ENCODE measurements at regions not wholly inside any gene's neighbourhood (a gene's known extent, or its start where the extent isn't known, plus 50 kb on each side); places are given as distances from the start of the nearest gene placed in this dataset.

DNA sequence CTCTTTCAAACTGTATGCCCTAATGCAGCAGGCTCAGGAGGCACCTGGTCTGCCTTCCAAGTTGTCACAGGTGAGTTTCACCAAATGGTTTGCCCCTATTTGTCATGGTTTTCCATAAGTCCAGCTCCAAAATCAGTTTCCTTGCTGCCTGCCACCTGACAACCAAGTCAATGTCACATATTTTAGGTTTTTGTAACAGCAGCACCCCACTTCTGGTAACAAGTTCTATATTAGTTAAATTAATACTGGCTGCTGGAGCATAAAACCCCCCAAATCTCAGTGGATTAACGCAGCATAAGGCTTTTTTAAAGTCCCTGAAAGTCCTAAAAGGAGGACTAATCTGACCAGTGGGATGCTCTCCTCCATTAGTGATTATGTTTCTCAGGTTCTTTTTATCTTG lies 200.7 kb downstream of the RRAGC start:
- TF ChIP-seq CTCF (IDR thresholded peaks at IDR 0.05; ENCODE audit: low read length) (no peak), EZH2 (IDR thresholded peaks at IDR 0.05; ENCODE audit: borderline replicate concordance, low read length) (no peak)
- Histone ChIP-seq H3K36me3 (ENCODE audit: insufficient read depth, low read length) (no peaks in the 10 kb centered on the region), H3K9ac (ENCODE audit: low read length) (no peak overlapping the region), H3K4me3 (ENCODE audit: low read depth, low read length, poor library complexity, severe bottlenecking) (no peak overlapping the region), H3K9me3 (ENCODE audit: low read length) (no peaks in the 10 kb centered on the region), H3K79me2 (ENCODE audit: insufficient read depth, low read length) (no peaks in the 10 kb centered on the region), H3K27me3 (ENCODE audit: insufficient read depth, low read length) (no peaks in the 10 kb centered on the region), H3K4me2 (ENCODE audit: low read length) (no peak overlapping the region), H2AFZ (ENCODE audit: low read length) (no peak overlapping the region), H3K4me1 (ENCODE audit: insufficient read depth, low read length, severe bottlenecking) (no peaks in the 10 kb centered on the region), H4K20me1 (ENCODE audit: insufficient read depth, low read length) (no peaks in the 10 kb centered on the region), H3F3A (ENCODE audit: insufficient read depth, low read length) (no peaks in the 10 kb centered on the region), H3K27ac (ENCODE audit: low read depth, low read length, poor library complexity, severe bottlenecking) (no peak overlapping the region), H3K9me2 (ENCODE audit: low read depth, low read length) (no peaks in the 10 kb centered on the region)

- H3K9me3 ChIP-seq (ENCODE audit: low read length) = no peaks in the 10 kb centered on the region
- no peaks in the 10 kb centered on the region for H3K4me1 ChIP-seq (ENCODE audit: insufficient read depth, low read length, severe bottlenecking)
- no peak for TF ChIP-seq CTCF (IDR thresholded peaks at IDR 0.05; ENCODE audit: low read length)
- H4K20me1 ChIP-seq (ENCODE audit: insufficient read depth, low read length) = no peaks in the 10 kb centered on the region
- no peaks in the 10 kb centered on the region for H3K79me2 ChIP-seq (ENCODE audit: insufficient read depth, low read length)
- H3K9me2 ChIP-seq (ENCODE audit: low read depth, low read length) = no peaks in the 10 kb centered on the region
- H3K4me2 ChIP-seq (ENCODE audit: low read length) = no peak overlapping the region
- H3K36me3 ChIP-seq (ENCODE audit: insufficient read depth, low read length) = no peaks in the 10 kb centered on the region
- no peak overlapping the region for H3K9ac ChIP-seq (ENCODE audit: low read length)
- no peak overlapping the region for H2AFZ ChIP-seq (ENCODE audit: low read length)
- H3K27me3 ChIP-seq (ENCODE audit: insufficient read depth, low read length) = no peaks in the 10 kb centered on the region
- H3F3A ChIP-seq (ENCODE audit: insufficient read depth, low read length) = no peaks in the 10 kb centered on the region
- no peak overlapping the region for H3K4me3 ChIP-seq (ENCODE audit: low read depth, low read length, poor library complexity, severe bottlenecking)
- no peak overlapping the region for H3K27ac ChIP-seq (ENCODE audit: low read depth, low read length, poor library complexity, severe bottlenecking)
Observed at GRCh38 chr1:38657873-38658272, 201.7 kb downstream of the RRAGC start.

DNA sequence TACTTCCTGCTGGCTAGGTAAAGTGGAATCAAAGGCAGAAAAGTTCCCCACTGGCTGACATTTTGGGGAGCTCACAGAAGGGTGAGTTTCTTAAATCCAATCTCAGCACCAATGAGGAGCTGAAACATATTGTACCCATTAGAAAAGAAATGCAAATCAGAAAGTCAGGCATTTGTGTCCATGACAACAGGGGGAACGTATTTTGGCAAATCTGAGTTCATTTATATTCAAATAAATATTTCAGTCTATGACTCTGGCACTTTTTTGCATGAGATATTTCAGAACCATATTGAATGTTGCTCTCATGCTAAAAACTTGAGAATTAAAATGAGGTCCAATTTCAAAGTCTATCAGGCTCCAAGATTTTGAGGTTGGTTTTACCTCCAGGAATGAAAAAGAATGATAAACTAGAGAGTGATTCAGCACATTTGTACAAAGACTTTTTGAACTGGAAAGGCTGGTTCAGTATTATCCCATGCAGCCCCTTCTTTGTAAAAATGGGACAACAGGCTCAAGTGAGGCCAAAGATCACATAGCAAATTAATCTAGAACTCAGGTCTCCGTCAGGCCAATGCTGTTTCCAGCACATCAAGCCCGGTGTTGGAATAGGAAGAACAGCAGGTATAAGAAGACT lies 202.2 kb downstream of the RRAGC start:
- Histone ChIP-seq H3K9ac (ENCODE audit: low read length) (no peak overlapping the region), H2AFZ (ENCODE audit: low read length) (no peak overlapping the region)

DNA sequence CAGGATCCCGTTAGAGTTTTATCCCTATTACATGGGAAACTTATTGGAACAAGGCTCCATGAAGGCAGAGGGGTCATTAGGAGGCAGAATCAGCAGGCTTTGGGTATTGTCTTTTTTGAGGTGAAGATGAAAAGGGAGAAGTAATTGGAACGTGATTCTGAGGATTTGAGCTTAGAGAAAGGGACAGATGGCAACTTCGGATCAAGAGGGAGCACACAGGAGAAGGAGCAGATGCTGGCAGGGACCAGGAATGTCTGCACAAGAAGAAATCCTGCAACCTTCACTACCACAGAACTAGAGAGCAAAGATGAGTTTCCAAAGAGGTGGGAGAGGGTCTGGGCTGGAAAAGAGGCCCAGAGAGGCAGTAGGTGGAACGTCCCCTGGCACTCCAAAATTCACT lies 202.8 kb downstream of the RRAGC start:
- H3K27ac ChIP-seq (ENCODE audit: low read depth, low read length, poor library complexity, severe bottlenecking) = no peak overlapping the region
- no peaks in the 10 kb centered on the region for H3K36me3 ChIP-seq (ENCODE audit: insufficient read depth, low read length)
- no peaks in the 10 kb centered on the region for H3K27me3 ChIP-seq (ENCODE audit: insufficient read depth, low read length)
- H3K79me2 ChIP-seq (ENCODE audit: insufficient read depth, low read length) = no peaks in the 10 kb centered on the region
- H3K4me3 ChIP-seq (ENCODE audit: low read depth, low read length, poor library complexity, severe bottlenecking) = no peak overlapping the region
- no peak overlapping the region for H3K9ac ChIP-seq (ENCODE audit: low read length)
- TF ChIP-seq EZH2 (IDR thresholded peaks at IDR 0.05; ENCODE audit: borderline replicate concordance, low read length) = no peak
- no peaks in the 10 kb centered on the region for H4K20me1 ChIP-seq (ENCODE audit: insufficient read depth, low read length)
- no peaks in the 10 kb centered on the region for H3K9me2 ChIP-seq (ENCODE audit: low read depth, low read length)
- H3F3A ChIP-seq (ENCODE audit: insufficient read depth, low read length) = no peaks in the 10 kb centered on the region
- H3K4me1 ChIP-seq (ENCODE audit: insufficient read depth, low read length, severe bottlenecking) = no peaks in the 10 kb centered on the region
- no peak overlapping the region for H3K4me2 ChIP-seq (ENCODE audit: low read length)
- no peak overlapping the region for H2AFZ ChIP-seq (ENCODE audit: low read length)
- no peaks in the 10 kb centered on the region for H3K9me3 ChIP-seq (ENCODE audit: low read length)

More for the DNA sequence above, 202.2 kb downstream of the RRAGC start:
- no peak for TF ChIP-seq EZH2 (IDR thresholded peaks at IDR 0.05; ENCODE audit: borderline replicate concordance, low read length)
- Histone ChIP-seq H3K27ac (ENCODE audit: low read depth, low read length, poor library complexity, severe bottlenecking) (no peak overlapping the region), H3K9me3 (ENCODE audit: low read length) (no peaks in the 10 kb centered on the region), H3K4me1 (ENCODE audit: insufficient read depth, low read length, severe bottlenecking) (no peaks in the 10 kb centered on the region), H3K4me3 (ENCODE audit: low read depth, low read length, poor library complexity, severe bottlenecking) (no peak overlapping the region), H3F3A (ENCODE audit: insufficient read depth, low read length) (no peaks in the 10 kb centered on the region), H4K20me1 (ENCODE audit: insufficient read depth, low read length) (no peaks in the 10 kb centered on the region), H3K36me3 (ENCODE audit: insufficient read depth, low read length) (no peaks in the 10 kb centered on the region), H3K79me2 (ENCODE audit: insufficient read depth, low read length) (no peaks in the 10 kb centered on the region), H3K4me2 (ENCODE audit: low read length) (no peak overlapping the region), H3K9me2 (ENCODE audit: low read depth, low read length) (no peaks in the 10 kb centered on the region), H3K27me3 (ENCODE audit: insufficient read depth, low read length) (no peaks in the 10 kb centered on the region)

Measured in OCI-LY1 (cell line).